RWPE1 (cell line): ENCODE measurements at regions not wholly inside any gene's neighbourhood (a gene's known extent, or its start where the extent isn't known, plus 50 kb on each side); places are given as distances from the start of the nearest gene placed in this dataset.

Experiments used
- CTCF ChIA-PET: fragments of 350-600 bp; sonication (Branson Sonifier 250); formaldehyde crosslinking; extraction: SDS; loops from one replicate; lab custom pipeline; 2021; lab: Yijun Ruan, JAX
- POLR2A ChIA-PET: fragments of 400-600 bp; formaldehyde crosslinking; extraction: SDS; loops from one replicate; lab custom pipeline; 2020; ENCODE audit warnings: antibody characterized with exemption; ENCODE audit not compliant: low non-redundant PET; lab: Yijun Ruan, JAX
- DNase-seq: peaks from one replicate; pipeline ENCODE4 v3.0.0; 2012; ENCODE audit warnings: low spot score
- H3K27ac ChIP-seq: fragments of 450-650 bp; 2 replicates; pipeline ENCODE4 v1.5.1; 2017
- TF ChIP-seq, protein P1 (sequence below): fragments of 450-650 bp; conservative IDR thresholded peaks from 2 replicates; pipeline ENCODE4 v1.5.1; 2017; ENCODE audit warnings: low read depth, mild to moderate bottlenecking

DNA sequence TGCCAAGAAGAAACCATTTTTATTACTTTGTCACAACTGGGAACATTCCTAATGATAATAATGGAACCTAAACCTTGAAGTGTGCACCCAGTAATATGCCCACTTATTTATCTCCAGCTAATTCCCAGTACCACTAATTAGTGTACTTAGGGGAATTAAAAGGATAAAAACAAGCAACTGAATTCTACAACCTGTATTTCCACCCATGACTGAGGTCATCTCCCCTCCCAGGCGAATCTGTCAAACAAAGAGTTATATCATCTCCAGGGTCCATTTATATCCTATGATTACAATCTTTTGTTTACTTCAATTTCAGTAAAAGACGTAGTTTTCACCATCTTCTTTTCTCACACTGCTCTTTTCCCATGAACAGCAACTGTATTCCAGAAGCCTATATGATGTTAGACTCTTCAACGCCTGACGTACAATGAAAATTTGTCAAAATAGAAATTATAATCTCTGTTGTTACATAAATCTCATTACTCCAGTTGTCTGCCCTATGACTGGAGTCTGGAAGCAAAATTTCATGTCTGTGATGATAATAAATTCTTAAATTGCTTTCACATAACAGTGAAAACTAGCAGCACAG is 177.6 kb downstream of the GOLIM4 start:
- CTCF ChIA-PET, result interaction anchor here (0.8 kb wide), 1 partner anchor 250 kb away, joined by 3 read pairs; no protein-coding TSS in a partner anchor
- TF ChIP-seq, protein P1, sequence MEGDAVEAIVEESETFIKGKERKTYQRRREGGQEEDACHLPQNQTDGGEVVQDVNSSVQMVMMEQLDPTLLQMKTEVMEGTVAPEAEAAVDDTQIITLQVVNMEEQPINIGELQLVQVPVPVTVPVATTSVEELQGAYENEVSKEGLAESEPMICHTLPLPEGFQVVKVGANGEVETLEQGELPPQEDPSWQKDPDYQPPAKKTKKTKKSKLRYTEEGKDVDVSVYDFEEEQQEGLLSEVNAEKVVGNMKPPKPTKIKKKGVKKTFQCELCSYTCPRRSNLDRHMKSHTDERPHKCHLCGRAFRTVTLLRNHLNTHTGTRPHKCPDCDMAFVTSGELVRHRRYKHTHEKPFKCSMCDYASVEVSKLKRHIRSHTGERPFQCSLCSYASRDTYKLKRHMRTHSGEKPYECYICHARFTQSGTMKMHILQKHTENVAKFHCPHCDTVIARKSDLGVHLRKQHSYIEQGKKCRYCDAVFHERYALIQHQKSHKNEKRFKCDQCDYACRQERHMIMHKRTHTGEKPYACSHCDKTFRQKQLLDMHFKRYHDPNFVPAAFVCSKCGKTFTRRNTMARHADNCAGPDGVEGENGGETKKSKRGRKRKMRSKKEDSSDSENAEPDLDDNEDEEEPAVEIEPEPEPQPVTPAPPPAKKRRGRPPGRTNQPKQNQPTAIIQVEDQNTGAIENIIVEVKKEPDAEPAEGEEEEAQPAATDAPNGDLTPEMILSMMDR, result no peak
- POLR2A ChIA-PET, result no interaction called here
- no peak overlapping the region for H3K27ac ChIP-seq
- DNase-seq, result no peak

DNA sequence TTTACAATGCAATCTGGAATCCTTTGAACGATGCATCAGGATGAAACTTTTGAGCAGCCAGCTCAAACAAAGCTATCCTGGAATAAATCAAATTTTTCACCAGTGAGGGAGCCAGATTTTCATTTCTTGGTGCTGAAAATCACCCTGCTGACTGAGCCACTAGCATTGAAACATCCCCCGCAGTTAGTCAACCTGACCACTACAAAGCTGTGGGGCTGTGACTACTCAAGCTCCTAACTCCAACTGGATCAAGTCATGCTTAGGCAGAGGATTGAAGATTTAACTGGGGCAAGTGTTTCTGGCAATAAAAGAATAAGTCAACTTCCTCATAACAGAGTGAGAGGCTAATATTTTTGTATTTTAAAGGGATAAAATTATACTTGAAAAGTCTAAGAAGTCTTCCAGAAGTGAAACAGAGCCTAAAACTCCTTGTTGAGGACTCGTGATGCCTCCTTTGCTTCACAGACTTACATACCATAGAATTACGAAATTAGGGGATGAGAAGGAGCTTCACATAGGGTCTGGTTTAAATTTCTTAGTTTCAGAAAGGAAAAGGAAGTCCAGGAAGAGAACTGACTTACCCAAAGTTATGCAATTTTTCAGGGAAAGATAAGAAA is 177.8 kb downstream of the SERPINI1 start:
- peak; percentile 8 for DNase-seq
- CTCF ChIA-PET, result interaction anchor here (0.6 to 0.7 kb wide), 2 partner anchors 24 to 75 kb away, joined by 4 to 7 read pairs; no protein-coding TSS in a partner anchor
- no peak overlapping the region for H3K27ac ChIP-seq
- POLR2A ChIA-PET, result no interaction called here
- TF ChIP-seq, protein P1, result no peak

DNA sequence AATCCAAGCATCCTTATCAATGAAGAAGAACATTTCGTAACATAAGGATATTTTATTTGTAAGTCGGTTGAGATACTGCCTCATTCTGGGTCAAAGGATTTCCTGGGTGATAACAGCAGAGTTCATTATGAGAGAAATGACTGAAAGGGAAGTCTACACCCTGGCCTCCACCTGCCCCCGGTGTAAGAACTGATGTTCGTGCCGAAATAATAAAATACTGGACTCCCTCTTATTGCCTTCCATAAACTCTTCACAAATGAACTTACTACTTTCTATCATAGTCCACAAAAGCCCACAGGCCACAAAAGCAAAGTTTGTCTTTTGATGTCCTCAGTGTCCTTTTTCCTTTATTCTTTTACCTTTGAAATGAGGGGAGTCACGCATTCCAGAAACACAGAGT is 174.4 kb downstream of the SERPINI1 start:
- H3K27ac ChIP-seq, result no peak overlapping the region
- TF ChIP-seq, protein P1, result no peak
- ChIA-PET CTCF (no interaction called here), POLR2A (no interaction called here)
- DNase-seq, result no peak

DNA sequence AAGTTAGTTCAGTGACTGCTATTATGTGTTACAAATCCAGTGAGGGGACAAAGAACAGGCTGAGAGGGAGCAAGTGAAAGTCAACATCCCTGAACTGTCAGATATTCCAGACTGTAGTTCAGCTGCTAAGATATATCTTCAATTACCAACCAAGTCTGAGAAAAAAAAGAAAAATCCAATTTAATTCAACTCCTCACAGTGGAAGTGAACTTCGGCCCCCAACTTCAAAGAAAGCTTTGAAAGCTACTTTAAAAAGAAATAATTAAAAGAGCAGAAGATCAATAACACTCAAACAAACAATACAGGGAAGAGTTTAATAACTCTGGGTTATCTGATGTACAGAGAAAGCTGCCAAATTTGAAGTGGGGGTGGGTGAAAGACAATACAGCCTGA is 174.0 kb downstream of the SERPINI1 start:
- ChIA-PET POLR2A (no interaction called here), CTCF (no interaction called here)
- H3K27ac ChIP-seq, result no peak overlapping the region
- no peak for DNase-seq
- TF ChIP-seq, protein P1, result no peak

DNA sequence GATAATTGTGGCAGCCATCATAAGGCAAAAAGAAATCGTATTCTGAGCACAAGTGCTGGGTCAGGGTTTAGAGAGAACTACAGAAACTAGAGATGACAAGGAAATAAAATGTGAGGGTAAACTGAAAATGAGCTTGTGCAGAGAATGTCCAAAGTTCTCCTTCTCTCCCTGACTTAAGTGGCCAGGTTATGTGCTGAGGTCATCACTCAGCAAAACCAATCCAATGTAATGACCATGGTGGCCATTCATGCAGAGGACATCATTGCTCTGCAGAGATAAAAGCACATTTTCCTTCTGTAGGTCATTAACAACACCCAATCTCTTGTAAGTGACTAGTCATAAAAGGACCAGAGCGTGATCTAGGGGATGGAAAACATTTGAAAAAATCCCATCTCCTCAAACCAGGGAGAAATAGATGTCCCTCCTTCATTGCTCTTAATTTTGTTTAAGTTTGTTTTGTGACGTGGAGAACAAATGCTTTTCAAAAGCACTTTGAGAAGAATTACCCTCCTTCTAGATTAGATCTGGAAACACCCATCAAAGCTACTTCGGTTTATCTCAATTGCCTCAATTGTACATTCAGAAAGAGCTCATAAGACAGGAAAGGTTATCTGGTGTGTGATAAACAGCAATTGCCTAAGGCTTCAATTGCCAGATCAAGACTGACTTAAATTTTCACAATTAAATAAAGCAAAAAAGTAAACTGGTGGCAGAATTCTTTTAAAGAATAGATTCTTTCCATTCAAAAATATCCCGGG is 173.4 kb downstream of the SERPINI1 start:
- TF ChIP-seq, protein P1, result no peak
- H3K27ac ChIP-seq, result no peak overlapping the region
- DNase-seq, result no peak
- ChIA-PET CTCF (no interaction called here), POLR2A (no interaction called here)

DNA sequence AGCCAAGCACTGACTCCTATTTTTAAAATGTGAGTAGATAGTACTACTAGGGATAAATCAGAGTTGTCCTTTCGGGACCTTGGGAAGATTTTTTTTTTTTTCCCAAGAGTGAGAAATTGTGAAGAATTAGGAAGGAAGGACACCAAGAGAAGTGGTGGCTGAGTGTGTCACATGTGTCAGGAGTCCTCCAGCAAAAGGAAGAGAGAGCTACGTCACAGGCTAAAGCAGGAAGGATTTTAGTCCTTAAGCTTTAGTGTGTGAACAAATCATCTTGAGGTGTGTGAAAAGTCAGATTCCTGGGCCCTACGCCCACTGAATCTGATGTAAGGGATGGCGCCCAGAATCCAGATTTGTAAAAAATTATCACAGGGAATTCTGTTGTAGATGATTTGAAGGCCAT is 172.7 kb downstream of the SERPINI1 start:
- ChIA-PET POLR2A (no interaction called here), CTCF (no interaction called here)
- DNase-seq, result no peak
- TF ChIP-seq, protein P1, result no peak
- H3K27ac ChIP-seq, result no peak overlapping the region
